ENCODE measurements at regions not wholly inside any gene's neighbourhood (a gene's known extent, or its start where the extent isn't known, plus 50 kb on each side); places are given as distances from the start of the nearest gene placed in this dataset.
"Not testable (repeated sequence)": the region's sequence is repeated elsewhere in the genome, so short reads cannot be mapped to it uniquely, and the experiment has no call there.

GRCh38 chr11:116355104-116355503, 417.7 kb downstream of the BUD13 start:
- Histone ChIP-seq H3K9me3 (ENCODE audit: control insufficient read depth, low read depth, low read length) (no peaks in the 10 kb centered on the region), H3K4me1 (ENCODE audit: control insufficient read depth, insufficient read depth, low read length) (peaks cover 8% of the 10 kb centered on the region), H3K27me3 (ENCODE audit: control insufficient read depth, insufficient read depth, low read length) (no peaks in the 10 kb centered on the region), H3K27ac (ENCODE audit: low read length) (no peak overlapping the region), H3K36me3 (ENCODE audit: control insufficient read depth, insufficient read depth, low read length) (no peaks in the 10 kb centered on the region), H3K4me3 (ENCODE audit: low read length) (no peak overlapping the region)
- DNase-seq: no peak
- WGBS (ENCODE audit: insufficient coverage, low lambda C conversion rate): no CpG with 5 or more reads among the region's 1 CpG

- no peak overlapping the region for H3K27ac ChIP-seq (ENCODE audit: low read length)
- H3K4me3 ChIP-seq (ENCODE audit: low read length): no peak overlapping the region
- H3K4me1 ChIP-seq (ENCODE audit: control insufficient read depth, insufficient read depth, low read length): peaks cover 8% of the 10 kb centered on the region
- no peaks in the 10 kb centered on the region for H3K9me3 ChIP-seq (ENCODE audit: control insufficient read depth, low read depth, low read length)
- peak; percentile 16 to 49 for DNase-seq
- WGBS (ENCODE audit: insufficient coverage, low lambda C conversion rate): no CpG with 5 or more reads among the region's 7 CpGs
- H3K27me3 ChIP-seq (ENCODE audit: control insufficient read depth, insufficient read depth, low read length): no peaks in the 10 kb centered on the region
- H3K36me3 ChIP-seq (ENCODE audit: control insufficient read depth, insufficient read depth, low read length): no peaks in the 10 kb centered on the region
These were observed 419.2 kb downstream of the BUD13 start for GRCh38 chr11:116353589-116353988.

GRCh38 chr11:116352881-116353280, 419.9 kb downstream of the BUD13 start:
- Histone ChIP-seq H3K9me3 (ENCODE audit: control insufficient read depth, low read depth, low read length) (no peaks in the 10 kb centered on the region), H3K27ac (ENCODE audit: low read length) (no peak overlapping the region), H3K36me3 (ENCODE audit: control insufficient read depth, insufficient read depth, low read length) (no peaks in the 10 kb centered on the region), H3K27me3 (ENCODE audit: control insufficient read depth, insufficient read depth, low read length) (no peaks in the 10 kb centered on the region), H3K4me3 (ENCODE audit: low read length) (no peak overlapping the region), H3K4me1 (ENCODE audit: control insufficient read depth, insufficient read depth, low read length) (peaks cover 2% of the 10 kb centered on the region)
- no peak for DNase-seq
- 80% methylated on average over 1 of the region's 4 CpGs for WGBS (ENCODE audit: insufficient coverage, low lambda C conversion rate)

- WGBS (ENCODE audit: insufficient coverage, low lambda C conversion rate): no CpG with 5 or more reads among the region's 1 CpG
- Histone ChIP-seq H3K4me3 (ENCODE audit: low read length) (no peak overlapping the region), H3K9me3 (ENCODE audit: control insufficient read depth, low read depth, low read length) (peaks cover 7% of the 10 kb centered on the region), H3K36me3 (ENCODE audit: control insufficient read depth, insufficient read depth, low read length) (no peaks in the 10 kb centered on the region), H3K4me1 (ENCODE audit: control insufficient read depth, insufficient read depth, low read length) (no peaks in the 10 kb centered on the region), H3K27ac (ENCODE audit: low read length) (no peak overlapping the region), H3K27me3 (ENCODE audit: control insufficient read depth, insufficient read depth, low read length) (no peaks in the 10 kb centered on the region)
- no peak for DNase-seq
These were observed 424.6 kb downstream of the BUD13 start for GRCh38 chr11:116348226-116348625.

GRCh38 chr11:116345575-116345974, 427.2 kb downstream of the BUD13 start:
- WGBS (ENCODE audit: insufficient coverage, low lambda C conversion rate): 86% methylated on average over 1 of the region's 2 CpGs
- Histone ChIP-seq H3K4me3 (ENCODE audit: low read length) (no peak overlapping the region), H3K36me3 (ENCODE audit: control insufficient read depth, insufficient read depth, low read length) (no peaks in the 10 kb centered on the region), H3K9me3 (ENCODE audit: control insufficient read depth, low read depth, low read length) (peaks cover 7% of the 10 kb centered on the region), H3K27ac (ENCODE audit: low read length) (no peak overlapping the region), H3K27me3 (ENCODE audit: control insufficient read depth, insufficient read depth, low read length) (no peaks in the 10 kb centered on the region), H3K4me1 (ENCODE audit: control insufficient read depth, insufficient read depth, low read length) (no peaks in the 10 kb centered on the region)
- DNase-seq: no peak

GRCh38 chr11:116344601-116345000, 428.2 kb downstream of the BUD13 start:
- Histone ChIP-seq H3K36me3 (ENCODE audit: control insufficient read depth, insufficient read depth, low read length) (no peaks in the 10 kb centered on the region), H3K4me1 (ENCODE audit: control insufficient read depth, insufficient read depth, low read length) (peaks cover 2% of the 10 kb centered on the region), H3K9me3 (ENCODE audit: control insufficient read depth, low read depth, low read length) (peaks cover 7% of the 10 kb centered on the region), H3K4me3 (ENCODE audit: low read length) (no peak overlapping the region), H3K27me3 (ENCODE audit: control insufficient read depth, insufficient read depth, low read length) (no peaks in the 10 kb centered on the region), H3K27ac (ENCODE audit: low read length) (no peak overlapping the region)
- 83% methylated on average over 1 of the region's 5 CpGs for WGBS (ENCODE audit: insufficient coverage, low lambda C conversion rate)
- DNase-seq: no peak

- Histone ChIP-seq H3K4me3 (ENCODE audit: low read length) (no peak overlapping the region), H3K4me1 (ENCODE audit: control insufficient read depth, insufficient read depth, low read length) (peaks cover 5% of the 10 kb centered on the region), H3K36me3 (ENCODE audit: control insufficient read depth, insufficient read depth, low read length) (no peaks in the 10 kb centered on the region), H3K9me3 (ENCODE audit: control insufficient read depth, low read depth, low read length) (peaks cover 7% of the 10 kb centered on the region), H3K27ac (ENCODE audit: low read length) (no peak overlapping the region), H3K27me3 (ENCODE audit: control insufficient read depth, insufficient read depth, low read length) (no peaks in the 10 kb centered on the region)
- WGBS (ENCODE audit: insufficient coverage, low lambda C conversion rate): no CpG with 5 or more reads among the region's 3 CpGs
- DNase-seq: no peak
These were observed 429.5 kb downstream of the BUD13 start for GRCh38 chr11:116343270-116343669.

- DNase-seq: peak; percentile 33 to 70
These were observed 430.6 kb downstream of the BUD13 start for GRCh38 chr11:116342148-116342547.

GRCh38 chr11:116339306-116340098, 433.3 kb downstream of the BUD13 start:
- H3K27ac ChIP-seq (ENCODE audit: low read length): peak overlapping the region; percentile 56
- no CpG with 5 or more reads among the region's 9 CpGs for WGBS (ENCODE audit: insufficient coverage, low lambda C conversion rate)

More at GRCh38 chr11:116342148-116342547, 430.6 kb downstream of the BUD13 start:
- WGBS (ENCODE audit: insufficient coverage, low lambda C conversion rate): 70% methylated on average over 2 of the region's 7 CpGs
- H3K27ac ChIP-seq (ENCODE audit: low read length): no peak overlapping the region
- H3K4me3 ChIP-seq (ENCODE audit: low read length): no peak overlapping the region
- no peaks in the 10 kb centered on the region for H3K27me3 ChIP-seq (ENCODE audit: control insufficient read depth, insufficient read depth, low read length)
- peaks cover 5% of the 10 kb centered on the region for H3K4me1 ChIP-seq (ENCODE audit: control insufficient read depth, insufficient read depth, low read length)
- peaks cover 7% of the 10 kb centered on the region for H3K9me3 ChIP-seq (ENCODE audit: control insufficient read depth, low read depth, low read length)
- no peaks in the 10 kb centered on the region for H3K36me3 ChIP-seq (ENCODE audit: control insufficient read depth, insufficient read depth, low read length)

GRCh38 chr11:116338500-116338899, 434.3 kb downstream of the BUD13 start:
- H3K36me3 ChIP-seq (ENCODE audit: control insufficient read depth, insufficient read depth, low read length); H3K27ac ChIP-seq (ENCODE audit: low read length); DNase-seq; H3K4me1 ChIP-seq (ENCODE audit: control insufficient read depth, insufficient read depth, low read length); H3K4me3 ChIP-seq (ENCODE audit: low read length); H3K9me3 ChIP-seq (ENCODE audit: control insufficient read depth, low read depth, low read length); H3K27me3 ChIP-seq (ENCODE audit: control insufficient read depth, insufficient read depth, low read length): not testable (repeated sequence)
- 100% methylated on average over 1 of the region's 4 CpGs for WGBS (ENCODE audit: insufficient coverage, low lambda C conversion rate)

More at GRCh38 chr11:116339306-116340098, 433.3 kb downstream of the BUD13 start:
- DNase-seq: peak; percentile 91 to 96
- no peak overlapping the region for H3K4me3 ChIP-seq (ENCODE audit: low read length)
- no peaks in the 10 kb centered on the region for H3K27me3 ChIP-seq (ENCODE audit: control insufficient read depth, insufficient read depth, low read length)
- peaks cover 5% of the 10 kb centered on the region for H3K4me1 ChIP-seq (ENCODE audit: control insufficient read depth, insufficient read depth, low read length)
- no peaks in the 10 kb centered on the region for H3K36me3 ChIP-seq (ENCODE audit: control insufficient read depth, insufficient read depth, low read length)
- H3K9me3 ChIP-seq (ENCODE audit: control insufficient read depth, low read depth, low read length): no peaks in the 10 kb centered on the region

- Histone ChIP-seq H3K4me3 (ENCODE audit: low read length) (no peak overlapping the region), H3K4me1 (ENCODE audit: control insufficient read depth, insufficient read depth, low read length) (peaks cover 5% of the 10 kb centered on the region), H3K9me3 (ENCODE audit: control insufficient read depth, low read depth, low read length) (no peaks in the 10 kb centered on the region), H3K36me3 (ENCODE audit: control insufficient read depth, insufficient read depth, low read length) (no peaks in the 10 kb centered on the region), H3K27ac (ENCODE audit: low read length) (no peak overlapping the region), H3K27me3 (ENCODE audit: control insufficient read depth, insufficient read depth, low read length) (no peaks in the 10 kb centered on the region)
- DNase-seq: no peak
- 67% methylated on average over 1 of the region's 1 CpG for WGBS (ENCODE audit: insufficient coverage, low lambda C conversion rate)
These were observed 436.2 kb downstream of the BUD13 start for GRCh38 chr11:116336540-116336939.

Measured in large intestine (tissue), 3 donors.